ENCODE measurements at regions not wholly inside any gene's neighbourhood (a gene's known extent, or its start where the extent isn't known, plus 50 kb on each side); places are given as distances from the start of the nearest gene placed in this dataset.

GRCh38 chr10:61001731-61002122 is 57.7 kb upstream of the RHOBTB1 start:
- TF ChIP-seq EZH2 (IDR thresholded peaks at IDR 0.05; ENCODE audit: borderline replicate concordance) (no peak), CTCF (IDR thresholded peaks at IDR 0.05; ENCODE audit: poor library complexity) (no peak), EZH2phosphoT487 (IDR thresholded peaks at IDR 0.05; ENCODE audit: low read depth, severe bottlenecking, unreplicated experiment) (no peak)
